Epidermal melanocyte (primary cell): ENCODE measurements at regions not wholly inside any gene's neighbourhood (a gene's known extent, or its start where the extent isn't known, plus 50 kb on each side); places are given as distances from the start of the nearest gene placed in this dataset.

ENCODE experiments used
- DNase-seq: peaks from one replicate; pipeline ENCODE4 v3.0.0; 2011; ENCODE audit warnings: low spot score; ENCODE audit not compliant: insufficient read length

GRCh38 chr20:43803276-43803675 lies 76.5 kb upstream of the GTSF1L start:
- no peak for DNase-seq

DNA sequence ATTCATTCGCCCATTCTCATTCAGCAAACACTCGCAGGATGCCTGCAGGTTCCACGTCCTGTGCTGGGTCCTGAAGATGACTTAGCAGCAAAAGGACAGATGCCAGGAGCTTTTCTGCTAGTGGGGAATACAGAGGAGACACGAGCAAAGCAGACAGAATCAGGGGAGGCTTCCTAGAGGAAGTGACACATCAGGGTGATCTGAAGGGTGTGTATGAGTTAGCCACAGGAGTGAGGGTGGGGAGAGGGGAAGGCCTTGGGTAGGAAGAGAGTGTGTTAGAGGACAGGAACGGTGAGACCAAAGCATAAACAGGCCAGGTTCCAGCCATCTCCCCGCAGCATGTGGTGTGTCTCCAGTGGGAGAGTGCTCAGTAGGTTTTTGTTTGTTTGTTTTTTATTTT lies 73.4 kb upstream of the GTSF1L start:
- no peak for DNase-seq

GRCh38 chr20:43799741-43800140 lies 72.9 kb upstream of the GTSF1L start:
- DNase-seq: no peak

DNA sequence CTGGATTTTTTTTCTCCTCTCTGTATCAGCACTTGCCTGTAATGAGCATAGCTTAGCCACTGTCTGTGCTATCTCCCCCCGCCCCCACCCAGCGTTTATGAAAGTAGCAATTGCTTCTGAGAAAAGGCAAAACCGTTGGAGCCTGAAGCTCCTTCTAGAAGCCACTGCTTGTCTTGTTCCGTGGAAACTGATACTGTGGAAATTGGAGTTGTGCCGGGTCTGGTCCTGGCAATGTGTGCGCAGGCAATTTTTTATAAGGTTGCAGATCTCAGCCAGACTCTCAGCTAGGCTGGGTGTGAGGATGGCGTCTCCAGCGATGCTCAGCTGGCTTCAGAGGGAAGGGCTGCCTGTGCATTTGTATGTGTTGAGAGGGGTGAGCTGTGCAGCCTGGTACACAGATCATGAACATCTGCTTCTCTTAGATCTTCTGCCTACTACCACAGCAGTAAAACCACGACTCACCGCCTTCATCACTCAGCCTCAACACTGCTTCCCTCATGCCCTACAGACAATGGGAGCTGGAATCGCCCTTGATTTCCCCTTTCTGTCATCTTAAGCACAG lies 72.4 kb upstream of the GTSF1L start:
- no peak for DNase-seq

DNA sequence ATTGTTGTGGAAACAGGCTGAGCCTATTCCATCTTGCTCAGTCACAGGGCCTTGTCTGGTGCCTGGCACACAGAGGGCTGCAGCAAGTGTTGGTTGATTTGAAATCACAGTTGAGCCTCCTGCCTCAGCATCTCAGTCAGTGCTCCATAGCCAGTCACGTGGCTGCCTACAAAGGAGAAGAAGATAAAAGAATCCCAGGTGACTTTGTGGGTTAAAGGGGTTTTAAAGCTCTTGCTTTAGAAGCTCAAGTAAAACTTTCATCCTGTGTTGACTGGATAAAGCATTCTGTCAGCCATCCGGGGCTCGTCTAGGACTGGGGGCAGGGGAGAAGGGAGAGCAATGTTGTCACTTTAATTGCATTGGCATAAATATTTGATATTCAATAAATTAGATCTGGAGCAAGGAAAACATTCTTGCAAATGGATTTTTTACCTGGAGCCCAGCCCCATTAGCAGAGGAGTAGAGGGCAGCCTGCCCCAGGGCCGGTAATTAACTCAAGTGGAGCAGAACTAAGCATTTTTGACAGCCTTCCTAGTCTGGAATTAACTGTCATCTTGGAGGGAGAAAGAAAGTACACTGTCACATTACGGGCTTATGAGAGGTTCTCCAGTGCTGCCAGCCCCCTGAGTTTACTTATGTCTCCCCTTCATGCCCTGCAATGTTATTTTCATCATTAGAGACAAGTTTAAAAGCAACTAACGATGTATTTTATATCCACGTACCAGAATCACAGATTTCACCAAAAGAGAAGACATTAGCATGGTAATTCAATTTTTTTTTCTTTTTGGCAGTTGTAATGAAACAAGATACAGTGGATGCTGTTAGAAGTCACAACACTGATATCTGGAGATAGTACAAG lies 71.7 kb upstream of the GTSF1L start:
- DNase-seq: no peak

DNA sequence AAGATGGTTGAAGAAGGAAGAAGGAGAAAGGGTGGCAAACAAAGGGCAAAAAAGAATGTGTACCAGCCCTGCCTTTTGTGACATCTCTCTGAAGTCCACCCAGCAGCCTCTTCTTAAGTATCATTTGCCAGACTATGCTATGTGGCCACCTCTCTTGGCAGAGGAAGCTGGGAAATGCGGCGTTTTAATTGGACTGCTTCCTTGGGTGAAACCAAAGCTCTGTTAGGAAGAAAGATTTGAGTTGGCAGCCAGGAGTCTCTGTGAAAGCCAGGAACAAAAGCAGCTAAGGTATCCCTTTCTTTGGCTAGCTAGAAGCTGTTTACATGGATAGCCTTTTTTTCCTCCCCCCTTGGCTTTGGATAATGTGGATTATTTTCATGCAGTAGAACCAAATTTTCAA lies 67.5 kb upstream of the GTSF1L start:
- DNase-seq: no peak

GRCh38 chr20:43789593-43789992 lies 62.8 kb upstream of the GTSF1L start:
- DNase-seq: no peak

GRCh38 chr20:43787937-43788336 lies 61.1 kb upstream of the GTSF1L start:
- DNase-seq: no peak

DNA sequence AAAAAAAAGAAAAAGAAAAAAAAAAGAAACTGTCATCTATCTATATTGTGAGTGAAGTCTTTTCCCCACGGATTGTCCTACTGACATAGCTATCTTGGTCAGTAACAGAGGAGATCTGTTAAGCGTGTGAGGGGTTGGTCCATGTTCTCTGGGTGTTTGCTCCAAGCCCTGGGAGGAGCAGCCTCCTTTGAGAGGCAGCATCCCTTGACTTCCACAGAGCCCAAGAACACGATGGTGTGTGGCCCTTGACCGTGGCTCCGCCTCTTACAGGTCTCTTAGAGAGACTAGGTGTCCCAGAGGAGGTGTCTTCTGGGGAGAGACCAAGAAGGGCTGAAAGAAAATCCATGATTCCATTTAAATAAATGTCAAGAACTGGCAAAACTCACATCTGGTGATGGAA lies 60.1 kb upstream of the GTSF1L start:
- DNase-seq: no peak

DNA sequence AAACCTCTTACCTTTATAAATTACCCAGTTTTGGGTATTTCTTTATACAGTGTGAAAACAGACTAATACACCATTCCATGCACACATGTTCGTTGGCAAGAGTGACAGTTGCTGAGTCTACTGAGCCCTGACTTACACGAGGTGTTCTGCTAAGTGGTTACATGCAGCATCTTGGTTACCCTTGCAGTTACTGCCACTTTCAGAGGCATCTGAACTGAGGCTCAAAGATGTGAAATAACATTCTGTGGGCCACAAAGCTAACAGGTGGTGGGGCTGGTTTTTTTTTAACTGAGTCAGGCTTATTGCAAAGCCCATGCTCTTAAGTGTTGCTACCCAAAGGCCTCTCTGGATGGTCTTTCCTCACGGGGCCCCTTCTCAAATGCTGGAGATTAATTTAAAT lies 54.4 kb upstream of the GTSF1L start:
- DNase-seq: no peak

DNA sequence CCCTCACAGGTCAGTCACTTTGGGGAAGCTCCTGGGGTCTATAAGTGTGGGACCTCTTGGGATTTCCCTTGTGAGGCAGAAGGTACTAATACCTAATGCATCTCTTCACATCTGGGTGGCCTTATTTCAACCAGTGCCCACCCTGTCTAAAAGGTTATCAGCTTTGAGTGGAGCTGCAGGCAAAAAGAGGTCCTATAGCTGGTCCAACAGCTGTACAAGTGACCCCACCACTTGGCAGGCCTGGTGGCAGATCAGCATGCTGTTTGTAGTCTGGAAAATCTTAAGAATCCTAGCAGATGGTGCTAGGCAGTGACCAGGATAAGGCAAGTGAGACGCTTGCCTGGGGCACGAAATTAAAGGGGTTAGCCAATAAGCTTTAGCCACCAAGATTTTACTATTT lies 51.6 kb upstream of the GTSF1L start:
- no peak for DNase-seq

- DNase-seq: no peak
Measured at GRCh38 chr20:43776691-43777090, 49.9 kb upstream of the GTSF1L start.
